Coronary artery (tissue), 2 donors: ENCODE measurements at regions not wholly inside any gene's neighbourhood (a gene's known extent, or its start where the extent isn't known, plus 50 kb on each side); places are given as distances from the start of the nearest gene placed in this dataset.
"Not testable (repeated sequence)": the region's sequence is repeated elsewhere in the genome, so short reads cannot be mapped to it uniquely, and the experiment has no call there.

Experiments used
- DNase-seq: peaks from one replicate; pipeline ENCODE4 v3.0.0-alpha.2; 2017; ENCODE audit warnings: low spot score
- H3K27ac ChIP-seq, 2 donors: fragments of 200-600 bp; sonication (generic); one replicate each; pipeline ENCODE4 v1.5.1; 2016 to 2019
- H3K4me3 ChIP-seq: fragments of 200-600 bp; sonication (generic); 2 replicates; pipeline ENCODE4 v1.5.1; 2016; ENCODE audit warnings: mild to moderate bottlenecking, moderate library complexity
- TF ChIP-seq, protein P1 (sequence below): fragments of 200-600 bp; sonication (generic); IDR thresholded peaks from one replicate; pipeline ENCODE4 v1.5.1; 2019; ENCODE audit warnings: antibody characterized with exemption

DNA sequence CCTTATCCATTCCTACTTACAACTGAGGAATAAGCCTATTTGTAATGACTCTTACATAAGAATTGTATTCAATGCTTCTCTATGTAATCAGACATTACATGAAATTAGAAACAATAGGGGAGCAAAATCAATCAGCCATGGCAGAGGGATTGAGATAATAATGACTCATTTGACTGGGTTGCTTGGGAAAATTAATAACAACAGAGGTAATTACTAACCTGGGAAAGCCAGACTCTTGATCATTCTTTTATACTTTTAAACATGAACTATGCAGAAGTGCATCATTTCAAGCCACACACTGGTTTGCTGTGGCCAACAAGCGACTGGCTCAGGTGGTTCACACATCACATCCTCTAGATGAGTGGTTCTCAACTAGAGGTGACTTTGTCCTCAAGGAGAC is 126.3 kb upstream of the CRBN start:
- TF ChIP-seq, protein P1, sequence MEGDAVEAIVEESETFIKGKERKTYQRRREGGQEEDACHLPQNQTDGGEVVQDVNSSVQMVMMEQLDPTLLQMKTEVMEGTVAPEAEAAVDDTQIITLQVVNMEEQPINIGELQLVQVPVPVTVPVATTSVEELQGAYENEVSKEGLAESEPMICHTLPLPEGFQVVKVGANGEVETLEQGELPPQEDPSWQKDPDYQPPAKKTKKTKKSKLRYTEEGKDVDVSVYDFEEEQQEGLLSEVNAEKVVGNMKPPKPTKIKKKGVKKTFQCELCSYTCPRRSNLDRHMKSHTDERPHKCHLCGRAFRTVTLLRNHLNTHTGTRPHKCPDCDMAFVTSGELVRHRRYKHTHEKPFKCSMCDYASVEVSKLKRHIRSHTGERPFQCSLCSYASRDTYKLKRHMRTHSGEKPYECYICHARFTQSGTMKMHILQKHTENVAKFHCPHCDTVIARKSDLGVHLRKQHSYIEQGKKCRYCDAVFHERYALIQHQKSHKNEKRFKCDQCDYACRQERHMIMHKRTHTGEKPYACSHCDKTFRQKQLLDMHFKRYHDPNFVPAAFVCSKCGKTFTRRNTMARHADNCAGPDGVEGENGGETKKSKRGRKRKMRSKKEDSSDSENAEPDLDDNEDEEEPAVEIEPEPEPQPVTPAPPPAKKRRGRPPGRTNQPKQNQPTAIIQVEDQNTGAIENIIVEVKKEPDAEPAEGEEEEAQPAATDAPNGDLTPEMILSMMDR = no peak
- no peak overlapping the region for H3K27ac ChIP-seq
- no peak overlapping the region for H3K4me3 ChIP-seq
- DNase-seq = no peak

DNA sequence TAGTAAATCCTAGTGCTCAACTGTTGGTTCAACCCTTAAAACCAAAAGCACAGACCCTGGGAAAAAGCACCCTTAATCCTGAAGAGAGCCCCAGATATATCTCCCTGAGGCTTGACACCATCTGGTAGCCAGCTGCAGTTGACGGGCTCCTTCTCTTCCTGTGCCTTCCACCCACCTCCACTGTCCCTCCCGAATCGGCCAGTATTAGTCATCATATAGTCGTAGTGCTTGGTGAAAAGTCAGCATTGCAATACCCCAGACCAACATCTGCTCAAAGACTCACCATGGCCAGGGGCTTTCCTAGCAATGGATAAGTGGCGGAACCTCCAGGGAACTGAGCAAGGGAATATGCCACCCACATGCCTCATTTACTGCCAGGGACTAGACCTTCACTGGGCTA is 125.6 kb upstream of the CRBN start:
- no peak for DNase-seq
- no peak overlapping the region for H3K4me3 ChIP-seq
- TF ChIP-seq, protein P1 = no peak
- no peak overlapping the region for H3K27ac ChIP-seq

DNA sequence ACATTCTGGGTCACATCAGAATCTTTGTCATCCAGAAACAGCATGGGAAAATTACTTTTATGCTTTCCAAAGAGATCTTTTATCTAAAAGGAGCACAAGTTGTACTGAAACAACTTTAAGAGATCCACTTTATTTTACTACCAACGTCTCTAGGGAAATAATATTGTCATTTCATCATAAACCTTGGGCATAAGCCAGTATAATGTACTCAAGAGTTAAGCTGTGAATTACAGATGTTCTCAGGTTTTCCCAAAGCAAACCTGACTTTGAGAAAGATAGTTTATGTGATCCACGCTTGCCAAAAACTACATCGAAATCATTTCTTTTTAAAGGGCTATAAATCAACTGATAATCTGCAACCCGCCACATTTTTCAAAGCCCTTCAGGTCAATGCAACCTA is 124.1 kb upstream of the CRBN start:
- DNase-seq = no peak
- TF ChIP-seq, protein P1 = no peak
- H3K27ac ChIP-seq = no peak overlapping the region
- H3K4me3 ChIP-seq = no peak overlapping the region

- no peak overlapping the region for H3K27ac ChIP-seq
- TF ChIP-seq, protein P1 = no peak
- H3K4me3 ChIP-seq = no peak overlapping the region
- no peak for DNase-seq
These were observed 123.5 kb upstream of the CRBN start for GRCh38 chr3:3302964-3303363.

DNA sequence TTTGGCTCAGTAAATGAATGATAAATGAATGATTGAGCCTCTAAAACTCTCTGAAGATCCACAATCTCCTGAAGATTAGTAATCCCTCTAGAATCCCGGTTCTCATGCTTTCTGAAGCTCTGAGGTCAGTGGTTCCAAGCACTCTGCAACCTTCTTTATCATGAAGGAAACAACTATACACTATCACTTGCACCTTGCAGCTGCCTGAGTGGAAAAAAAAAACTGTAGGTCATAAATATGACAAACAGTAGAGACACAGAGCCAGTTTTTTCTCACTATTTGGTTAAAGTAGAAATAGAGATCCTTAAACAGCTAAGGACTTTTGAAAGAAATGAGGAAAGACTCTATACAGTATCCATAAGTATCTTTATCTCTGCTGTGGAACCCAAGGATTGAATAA is 122.0 kb upstream of the CRBN start:
- DNase-seq = no peak

GRCh38 chr3:3296979-3297381 is 117.5 kb upstream of the CRBN start:
- Histone ChIP-seq H3K27ac (no peak overlapping the region), H3K4me3 (no peak overlapping the region)
- DNase-seq = no peak
- TF ChIP-seq, protein P1 = no peak

More for the DNA sequence above, 122.0 kb upstream of the CRBN start:
- Histone ChIP-seq H3K27ac (no peak overlapping the region), H3K4me3 (no peak overlapping the region)
- TF ChIP-seq, protein P1 = no peak

- H3K4me3 ChIP-seq = no peak overlapping the region
- H3K27ac ChIP-seq = no peak overlapping the region
- DNase-seq = no peak
- TF ChIP-seq, protein P1 = no peak
These were observed 116.1 kb upstream of the CRBN start for GRCh38 chr3:3295586-3295985.

DNA sequence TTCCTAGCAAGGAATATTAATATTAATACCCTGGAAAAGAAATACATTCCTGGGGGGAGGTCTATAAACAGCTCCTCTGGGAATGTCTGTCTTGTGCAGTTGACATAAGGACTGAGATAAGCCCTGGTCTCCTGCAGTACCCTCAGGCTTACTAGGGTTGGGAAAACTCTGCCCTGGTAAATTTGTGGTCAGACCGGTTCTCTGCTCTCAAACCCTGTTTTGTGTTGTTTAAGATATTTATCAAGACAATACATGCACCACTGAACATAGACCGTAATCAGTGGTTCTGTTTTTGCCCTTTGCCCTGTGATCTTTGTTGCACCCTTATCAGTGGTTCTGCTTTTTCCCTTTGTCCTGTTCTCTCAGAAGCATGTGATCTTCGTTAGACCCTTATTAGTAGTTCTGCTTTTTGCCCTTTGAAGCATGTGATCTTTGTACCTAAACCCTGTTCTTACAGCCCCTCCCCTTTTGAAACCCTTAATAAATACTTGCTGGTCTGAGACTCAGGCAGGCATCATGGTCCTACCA is 112.3 kb upstream of the CRBN start:
- H3K27ac ChIP-seq, DNase-seq, H3K4me3 ChIP-seq: not testable (repeated sequence)
